DND-41 (cell line): ENCODE measurements at regions not wholly inside any gene's neighbourhood (a gene's known extent, or its start where the extent isn't known, plus 50 kb on each side); places are given as distances from the start of the nearest gene placed in this dataset.

Experiments used
- ATAC-seq: fragments of 200-7000 bp; cut with Tn5 transposase; 3 replicates; pipeline ENCODE4 v1.9.1; 2021; ENCODE audit warnings: low read depth; ENCODE audit not compliant: insufficient read depth
- DNase-seq: peaks from one replicate; pipeline ENCODE4 v3.0.0-alpha.2; 2020
- H2AFZ ChIP-seq: 2 replicates; pipeline ENCODE4 v1.6.0; 2012; ENCODE audit warnings: low read depth, low read length
- H3K27ac ChIP-seq: 2 replicates; pipeline ENCODE4 v1.5.1; 2012; ENCODE audit warnings: low read length, inconsistent platforms
- H3K27me3 ChIP-seq: fragments of 200-600 bp; sonication (generic); 2 replicates; pipeline ENCODE4 v1.6.0; 2012; ENCODE audit warnings: low read length, mild to moderate bottlenecking, inconsistent platforms; ENCODE audit not compliant: insufficient read depth, poor library complexity
- H3K36me3 ChIP-seq: 2 replicates; pipeline ENCODE4 v1.5.1; 2012; ENCODE audit warnings: low read length, inconsistent platforms; ENCODE audit not compliant: insufficient read depth
- H3K4me1 ChIP-seq: 2 replicates; pipeline ENCODE4 v1.5.1; 2012; ENCODE audit warnings: mild to moderate bottlenecking, low read length; ENCODE audit not compliant: insufficient read depth
- H3K4me2 ChIP-seq: 2 replicates; pipeline ENCODE4 v1.6.0; 2012; ENCODE audit warnings: mild to moderate bottlenecking, moderate library complexity, low read length, inconsistent platforms; ENCODE audit not compliant: insufficient read depth
- H3K4me3 ChIP-seq, 2 experiments: fragments of 200-600 bp in 1 of 2; shearing (Covaris generic) in 1 of 2; 2 replicates each; pipeline ENCODE4 v1.5.1; 2012 to 2016; ENCODE audit warnings: inconsistent platforms in 2 of 2, low read length in 2 of 2, mild to moderate bottlenecking in 2 of 2, low read depth in 1 of 2, moderate library complexity in 1 of 2
- H3K79me2 ChIP-seq: 2 replicates; pipeline ENCODE4 v1.6.0; 2012; ENCODE audit warnings: low read length, inconsistent platforms; ENCODE audit not compliant: insufficient read depth
- H3K9ac ChIP-seq: 2 replicates; pipeline ENCODE4 v1.6.0; 2012; ENCODE audit warnings: low read depth, mild to moderate bottlenecking, inconsistent platforms, low read length, moderate library complexity
- H3K9me3 ChIP-seq: 2 replicates; pipeline ENCODE4 v1.5.1; 2012; ENCODE audit warnings: low read length, moderate library complexity, mild to moderate bottlenecking, inconsistent platforms; ENCODE audit not compliant: insufficient read depth, severe bottlenecking
- H4K20me1 ChIP-seq: 2 replicates; pipeline ENCODE4 v1.6.0; 2012; ENCODE audit warnings: low read length; ENCODE audit not compliant: insufficient read depth
- EZH2 ChIP-seq: IDR thresholded peaks from 3 replicates; pipeline ENCODE4 v1.6.1; 2012; ENCODE audit warnings: borderline replicate concordance, low read depth, mild to moderate bottlenecking, moderate library complexity, low read length, inconsistent platforms; ENCODE audit not compliant: severe bottlenecking
- TF ChIP-seq, protein P1 (sequence below): IDR thresholded peaks from 2 replicates; pipeline ENCODE4 v1.5.1; 2012; ENCODE audit warnings: borderline replicate concordance, low read length, moderate library complexity, mild to moderate bottlenecking; ENCODE audit not compliant: poor library complexity, severe bottlenecking; ENCODE audit errors: extremely low read depth

DNA sequence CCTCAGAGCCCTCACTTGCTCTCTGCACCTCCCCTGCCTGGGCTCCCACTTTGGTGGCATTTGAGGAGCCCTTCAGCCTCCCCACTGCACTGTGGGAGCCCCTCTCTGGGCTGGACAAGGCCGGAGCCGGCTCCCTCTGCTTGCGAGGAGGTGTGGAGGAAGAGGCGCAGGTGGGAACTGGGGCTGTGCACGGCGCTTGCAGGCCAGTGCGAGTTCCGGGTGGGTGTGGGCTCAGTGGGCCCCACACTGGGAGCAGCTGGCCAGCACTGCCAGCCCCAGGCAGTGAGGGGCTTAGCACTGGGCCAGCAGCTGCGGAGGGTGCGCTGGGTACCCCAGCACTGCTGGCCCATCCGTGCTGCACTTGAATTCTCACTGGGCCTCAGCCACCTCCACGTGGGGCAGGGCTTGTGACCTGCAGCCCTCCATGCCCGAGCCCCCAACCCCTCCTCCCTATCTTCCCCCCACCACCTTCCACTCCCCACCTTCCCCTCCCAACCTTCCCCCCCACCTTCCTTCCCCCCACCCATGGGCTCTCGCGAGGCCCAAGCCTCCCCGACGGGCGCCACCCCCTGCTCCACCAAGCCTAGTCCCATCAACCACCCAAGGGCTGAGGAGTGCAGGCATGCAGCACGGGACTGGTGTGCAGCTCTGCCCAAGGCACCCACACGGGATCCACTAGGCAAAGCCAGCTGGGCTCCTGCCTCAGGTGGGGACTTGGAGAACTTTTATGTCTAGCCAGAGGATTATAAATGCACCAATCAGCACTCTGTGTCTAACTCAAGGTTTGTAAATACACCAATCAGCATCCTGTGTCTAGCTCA lies 113.5 kb upstream of the BEND4 start:
- Histone ChIP-seq H4K20me1 (no peaks in the 10 kb centered on the region), H3K4me2 (no peak overlapping the region), H3K27ac (no peak overlapping the region), H3K4me3 (no peak overlapping the region), H3K79me2 (no peaks in the 10 kb centered on the region), H3K9ac (no peak overlapping the region), H2AFZ (no peak overlapping the region), H3K9me3 (no peaks in the 10 kb centered on the region), H3K4me1 (no peaks in the 10 kb centered on the region), H3K36me3 (no peaks in the 10 kb centered on the region), H3K27me3 (no peaks in the 10 kb centered on the region)
- DNase-seq (no peak), ATAC-seq (no peak)
- no peak for TF ChIP-seq EZH2
- TF ChIP-seq, protein P1, sequence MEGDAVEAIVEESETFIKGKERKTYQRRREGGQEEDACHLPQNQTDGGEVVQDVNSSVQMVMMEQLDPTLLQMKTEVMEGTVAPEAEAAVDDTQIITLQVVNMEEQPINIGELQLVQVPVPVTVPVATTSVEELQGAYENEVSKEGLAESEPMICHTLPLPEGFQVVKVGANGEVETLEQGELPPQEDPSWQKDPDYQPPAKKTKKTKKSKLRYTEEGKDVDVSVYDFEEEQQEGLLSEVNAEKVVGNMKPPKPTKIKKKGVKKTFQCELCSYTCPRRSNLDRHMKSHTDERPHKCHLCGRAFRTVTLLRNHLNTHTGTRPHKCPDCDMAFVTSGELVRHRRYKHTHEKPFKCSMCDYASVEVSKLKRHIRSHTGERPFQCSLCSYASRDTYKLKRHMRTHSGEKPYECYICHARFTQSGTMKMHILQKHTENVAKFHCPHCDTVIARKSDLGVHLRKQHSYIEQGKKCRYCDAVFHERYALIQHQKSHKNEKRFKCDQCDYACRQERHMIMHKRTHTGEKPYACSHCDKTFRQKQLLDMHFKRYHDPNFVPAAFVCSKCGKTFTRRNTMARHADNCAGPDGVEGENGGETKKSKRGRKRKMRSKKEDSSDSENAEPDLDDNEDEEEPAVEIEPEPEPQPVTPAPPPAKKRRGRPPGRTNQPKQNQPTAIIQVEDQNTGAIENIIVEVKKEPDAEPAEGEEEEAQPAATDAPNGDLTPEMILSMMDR: no peak

DNA sequence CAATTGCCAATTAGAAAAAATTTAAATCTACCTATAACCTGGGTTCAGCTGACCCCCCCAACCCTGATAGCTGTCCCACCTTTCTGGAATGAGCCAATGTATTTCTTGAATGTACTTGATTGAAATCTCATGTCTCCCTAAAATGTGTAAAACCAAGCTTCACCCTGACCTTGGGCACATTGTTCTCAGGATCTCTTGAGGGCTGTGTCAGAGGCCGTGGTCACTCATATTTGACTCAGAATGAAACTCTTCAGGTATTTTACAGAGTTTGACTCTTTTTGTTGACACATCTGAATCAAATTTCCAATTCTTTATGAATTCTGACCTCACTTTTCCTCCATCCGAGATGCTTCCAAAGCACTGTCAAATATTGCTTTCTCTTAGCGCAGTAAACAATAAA lies 115.3 kb upstream of the BEND4 start:
- Histone ChIP-seq H3K36me3 (no peaks in the 10 kb centered on the region), H4K20me1 (no peaks in the 10 kb centered on the region), H3K79me2 (no peaks in the 10 kb centered on the region), H3K4me3 (no peak overlapping the region), H2AFZ (no peak overlapping the region), H3K4me2 (no peak overlapping the region), H3K9ac (no peak overlapping the region), H3K27me3 (no peaks in the 10 kb centered on the region), H3K27ac (no peak overlapping the region), H3K9me3 (no peaks in the 10 kb centered on the region), H3K4me1 (no peaks in the 10 kb centered on the region)
- TF ChIP-seq, protein P1: no peak
- no peak for TF ChIP-seq EZH2
- DNase-seq: no peak
- no peak for ATAC-seq

DNA sequence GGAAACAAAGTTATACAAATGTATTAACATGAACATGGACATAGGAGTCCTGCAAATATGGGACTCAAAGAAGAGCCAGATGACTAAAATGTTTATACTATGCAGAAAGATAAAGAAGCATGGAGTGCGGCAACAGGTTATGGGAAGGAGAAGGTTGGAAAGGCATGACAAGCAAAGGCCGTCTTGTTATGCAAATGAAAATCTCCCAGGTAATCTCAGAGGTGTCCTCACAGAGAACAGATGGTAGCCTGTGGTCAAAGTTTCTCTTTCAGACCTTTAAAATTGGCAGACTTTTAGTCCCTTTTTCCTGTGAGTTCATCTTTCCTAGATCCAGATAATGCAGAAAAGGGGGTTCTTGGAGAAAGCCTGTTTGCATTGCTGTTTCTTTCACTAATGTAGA lies 116.4 kb upstream of the BEND4 start:
- no peak overlapping the region for H3K27ac ChIP-seq
- ATAC-seq (no peak), DNase-seq (no peak)
- H3K4me3 ChIP-seq: no peak overlapping the region
- H3K4me1 ChIP-seq: no peaks in the 10 kb centered on the region
- TF ChIP-seq EZH2: no peak
- TF ChIP-seq, protein P1: no peak
- H4K20me1 ChIP-seq: no peaks in the 10 kb centered on the region
- no peaks in the 10 kb centered on the region for H3K36me3 ChIP-seq
- no peak overlapping the region for H3K9ac ChIP-seq
- H3K4me2 ChIP-seq: no peak overlapping the region
- H3K79me2 ChIP-seq: no peaks in the 10 kb centered on the region
- no peaks in the 10 kb centered on the region for H3K9me3 ChIP-seq
- no peaks in the 10 kb centered on the region for H3K27me3 ChIP-seq
- H2AFZ ChIP-seq: no peak overlapping the region
